ENCODE measurements at regions not wholly inside any gene's neighbourhood (a gene's known extent, or its start where the extent isn't known, plus 50 kb on each side); places are given as distances from the start of the nearest gene placed in this dataset.

DNA sequence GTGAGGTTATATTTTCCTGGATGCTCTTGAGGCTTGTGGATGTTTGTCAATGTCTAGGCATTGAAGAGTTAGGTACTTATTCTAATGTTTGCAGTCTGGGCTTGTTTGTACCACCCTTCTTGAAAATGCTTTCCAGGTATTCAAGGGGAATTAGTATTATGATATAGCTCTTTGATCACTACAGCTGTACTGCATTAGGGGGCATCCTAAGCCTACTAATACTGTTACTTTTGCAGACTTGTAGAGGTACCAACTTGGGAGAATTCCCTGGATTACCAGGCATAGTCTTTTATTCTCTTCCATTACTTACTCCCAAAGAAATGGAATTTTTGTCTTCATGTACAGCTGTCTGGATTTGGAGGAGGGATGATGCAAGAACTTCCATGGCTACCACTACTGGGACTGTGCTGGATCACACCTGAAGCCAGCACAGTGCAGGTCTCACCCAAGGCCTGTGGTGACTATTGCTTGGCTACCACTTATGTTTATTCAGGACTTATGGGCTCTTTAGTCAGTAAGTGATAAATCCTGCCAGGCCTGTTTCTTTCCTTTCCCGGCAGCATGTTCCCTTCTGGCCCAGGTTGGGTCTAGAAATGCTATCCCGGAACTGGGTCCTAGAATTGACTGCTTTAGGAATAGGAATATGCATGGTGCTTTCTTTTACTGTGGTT, 402.9 kb downstream of the IL20RB start:
- H3K36me3 ChIP-seq (replicated peaks) = no peaks in the 10 kb centered on the region
- H3K27me3 ChIP-seq (ENCODE audit: low read depth) = no peaks in the 10 kb centered on the region
- H3K9me3 ChIP-seq = no peaks in the 10 kb centered on the region
- H3K4me3 ChIP-seq = no peak overlapping the region
- no peak for DNase-seq (ENCODE audit: low spot score in 2 of 2)
- in situ Hi-C loops (cut with MboI; ENCODE audit: low sequenced_read_pairs) = no loop called here
- H3K4me1 ChIP-seq = no peaks in the 10 kb centered on the region

DNA sequence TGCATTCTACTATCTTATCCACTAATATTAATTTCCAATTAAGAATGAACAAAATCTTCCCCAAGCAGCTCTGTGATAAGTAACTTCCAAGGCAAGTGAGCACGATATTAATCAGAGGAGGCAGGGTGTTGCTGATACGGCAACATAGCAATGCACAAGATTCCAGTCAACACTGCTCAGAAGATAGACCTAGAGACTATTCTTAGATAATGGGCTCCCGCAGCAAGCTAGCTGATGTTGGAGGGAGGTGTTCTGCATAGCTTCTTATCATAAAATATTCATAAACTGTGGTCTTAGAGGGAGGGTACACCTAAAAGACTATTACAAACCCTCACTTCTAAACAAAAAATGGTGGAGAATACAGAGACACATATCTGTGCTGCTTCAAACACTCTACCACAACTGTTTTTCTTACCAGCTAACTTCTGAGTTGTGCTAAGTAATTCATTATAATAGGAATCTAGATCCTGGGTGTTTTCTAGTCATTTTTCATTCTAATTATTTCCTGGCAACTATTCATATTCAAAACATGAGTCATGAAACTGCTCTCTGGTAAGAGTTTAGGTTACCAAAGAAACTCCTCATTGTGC, 382.0 kb upstream of the SOX14 start:
- Histone ChIP-seq H3K36me3 (replicated peaks) (no peaks in the 10 kb centered on the region), H3K27me3 (ENCODE audit: low read depth) (no peaks in the 10 kb centered on the region), H3K4me1 (no peaks in the 10 kb centered on the region), H3K9me3 (no peaks in the 10 kb centered on the region), H3K4me3 (no peak overlapping the region)
- in situ Hi-C loops (cut with MboI; ENCODE audit: low sequenced_read_pairs) = no loop called here
- DNase-seq (ENCODE audit: low spot score in 2 of 2) = no peak

DNA sequence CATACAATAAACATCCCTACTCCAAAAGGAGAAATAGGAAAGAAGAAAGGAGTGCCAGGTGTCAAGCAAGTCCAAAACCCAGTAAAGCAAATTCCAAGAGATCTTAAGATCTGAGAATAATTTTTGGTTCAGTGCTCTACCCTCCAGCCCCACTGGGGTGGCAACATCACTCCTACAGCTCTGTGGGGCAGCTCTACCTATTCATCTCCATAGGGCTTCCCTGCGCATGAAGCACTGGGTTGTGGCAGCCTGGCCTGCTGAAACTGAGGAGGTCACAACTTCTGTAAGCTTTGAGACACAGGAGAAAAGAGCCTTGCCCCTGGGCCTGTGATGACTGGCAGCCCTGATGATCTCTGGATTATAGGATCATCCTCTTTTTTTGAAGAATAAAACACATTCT, 378.2 kb upstream of the SOX14 start:
- H3K9me3 ChIP-seq = no peaks in the 10 kb centered on the region
- H3K36me3 ChIP-seq (replicated peaks) = no peaks in the 10 kb centered on the region
- in situ Hi-C loops (cut with MboI; ENCODE audit: low sequenced_read_pairs) = no loop called here
- no peaks in the 10 kb centered on the region for H3K4me1 ChIP-seq
- no peak for DNase-seq (ENCODE audit: low spot score in 2 of 2)
- no peak overlapping the region for H3K4me3 ChIP-seq
- H3K27me3 ChIP-seq (ENCODE audit: low read depth) = no peaks in the 10 kb centered on the region

DNA sequence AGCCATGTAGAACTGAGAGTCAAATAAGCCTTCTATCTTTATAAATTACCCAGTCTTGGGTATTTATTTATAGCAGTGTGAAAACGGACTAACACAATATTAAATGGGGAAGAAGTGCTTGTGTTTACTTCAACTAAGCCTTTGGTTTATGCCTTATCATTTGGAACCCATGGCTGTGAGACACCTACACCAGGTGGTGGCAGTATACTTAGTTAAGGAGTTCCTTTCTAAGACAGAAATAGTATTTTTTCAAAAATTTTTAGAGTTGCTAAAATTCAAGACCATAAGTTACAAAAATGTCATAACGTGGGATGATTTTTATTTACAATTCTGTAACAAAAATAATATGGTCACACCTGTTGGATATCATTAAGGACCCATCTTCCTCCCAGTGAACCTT, 354.5 kb upstream of the SOX14 start:
- Histone ChIP-seq H3K4me1 (no peaks in the 10 kb centered on the region), H3K4me3 (no peak overlapping the region), H3K9me3 (no peaks in the 10 kb centered on the region), H3K36me3 (replicated peaks) (no peaks in the 10 kb centered on the region), H3K27me3 (ENCODE audit: low read depth) (no peaks in the 10 kb centered on the region)
- no peak for DNase-seq (ENCODE audit: low spot score in 2 of 2)
- in situ Hi-C loops (cut with MboI; ENCODE audit: low sequenced_read_pairs) = no loop called here

DNA sequence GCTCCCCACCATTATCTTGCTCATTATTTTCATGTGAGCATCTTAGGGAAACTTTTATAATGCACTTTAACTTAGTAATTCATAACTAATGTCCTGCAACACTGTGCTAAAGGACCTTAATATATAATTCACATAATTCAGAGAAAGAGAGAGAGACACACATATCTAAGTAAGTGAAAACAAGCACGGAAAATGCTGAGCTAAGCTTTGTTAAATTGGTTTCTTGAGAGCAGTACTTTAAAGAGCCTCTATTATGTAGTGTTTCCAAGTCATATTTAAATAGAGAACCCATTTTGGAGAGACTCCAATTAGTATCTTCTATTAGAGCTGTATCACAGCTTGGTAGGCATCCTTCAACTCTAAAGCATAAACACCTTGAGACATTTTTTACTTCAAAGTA, 354.1 kb upstream of the SOX14 start:
- no peak for DNase-seq (ENCODE audit: low spot score in 2 of 2)
- Histone ChIP-seq H3K36me3 (replicated peaks) (no peaks in the 10 kb centered on the region), H3K9me3 (no peaks in the 10 kb centered on the region), H3K4me3 (no peak overlapping the region), H3K27me3 (ENCODE audit: low read depth) (no peaks in the 10 kb centered on the region), H3K4me1 (no peaks in the 10 kb centered on the region)
- in situ Hi-C loops (cut with MboI; ENCODE audit: low sequenced_read_pairs) = no loop called here

DNA sequence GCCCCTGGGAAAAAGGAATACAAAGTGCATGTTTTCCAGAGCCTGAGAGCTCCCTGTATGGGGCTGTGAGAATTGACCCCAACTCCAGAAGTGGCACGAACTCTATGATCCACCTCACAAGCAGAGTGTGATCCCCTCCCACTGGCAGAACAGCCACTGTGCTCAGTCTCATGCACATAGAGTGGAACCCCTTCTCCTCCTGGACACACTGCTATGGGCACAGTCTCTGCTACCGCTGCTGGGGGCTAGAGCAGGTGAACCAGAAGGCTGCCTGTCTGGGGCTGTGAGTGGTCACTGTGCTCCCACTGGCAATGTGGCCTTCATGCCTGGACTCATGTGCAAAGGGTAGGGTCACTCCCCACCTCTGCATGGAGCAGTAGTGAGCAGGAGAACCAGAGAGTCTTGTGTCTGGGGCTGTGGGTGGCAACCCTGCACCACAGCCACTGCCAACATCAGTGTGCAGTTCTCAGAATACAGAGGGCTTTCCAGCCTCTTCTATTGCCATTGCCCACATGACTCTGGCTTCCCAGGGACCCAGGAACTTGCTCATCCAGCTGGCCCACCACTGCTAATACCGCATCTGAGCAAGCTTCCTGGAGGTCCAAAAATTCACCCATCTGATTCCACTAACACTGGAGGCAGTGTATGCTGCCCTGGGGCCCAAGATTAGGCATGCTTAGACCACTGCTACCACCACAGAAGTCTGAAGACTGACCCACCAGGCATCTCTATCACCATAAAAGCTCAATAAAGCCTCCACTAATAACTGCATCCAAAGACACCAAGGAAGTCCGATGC, 343.7 kb upstream of the SOX14 start:
- no peak overlapping the region for H3K4me3 ChIP-seq
- H3K27me3 ChIP-seq (ENCODE audit: low read depth) = no peaks in the 10 kb centered on the region
- no peaks in the 10 kb centered on the region for H3K36me3 ChIP-seq (replicated peaks)
- no peak for DNase-seq (ENCODE audit: low spot score in 2 of 2)
- H3K9me3 ChIP-seq = no peaks in the 10 kb centered on the region
- H3K4me1 ChIP-seq = no peaks in the 10 kb centered on the region
- in situ Hi-C loops (cut with MboI; ENCODE audit: low sequenced_read_pairs) = no loop called here

DNA sequence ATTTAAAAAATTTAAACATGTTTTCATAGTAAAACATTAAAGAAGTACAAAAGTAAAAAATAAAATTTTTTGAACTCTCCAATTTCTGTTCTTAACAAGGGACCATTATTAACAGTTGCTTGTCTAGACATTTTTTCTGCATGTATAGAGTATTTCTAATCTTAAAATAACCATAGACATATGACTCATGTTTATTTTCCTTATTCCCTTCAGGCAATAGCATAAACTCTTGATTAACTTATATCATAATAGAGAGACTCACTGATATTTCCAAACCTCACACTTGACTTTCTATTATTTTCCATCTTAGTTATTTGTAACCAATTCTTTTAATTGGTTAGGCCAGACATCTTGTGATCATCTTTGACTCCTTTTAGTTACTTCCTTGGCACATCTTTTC, 325.6 kb upstream of the SOX14 start:
- Histone ChIP-seq H3K4me3 (no peak overlapping the region), H3K27me3 (ENCODE audit: low read depth) (no peaks in the 10 kb centered on the region), H3K4me1 (no peaks in the 10 kb centered on the region), H3K36me3 (replicated peaks) (no peaks in the 10 kb centered on the region), H3K9me3 (no peaks in the 10 kb centered on the region)
- in situ Hi-C loops (cut with MboI; ENCODE audit: low sequenced_read_pairs) = no loop called here
- DNase-seq (ENCODE audit: low spot score in 2 of 2) = no peak

DNA sequence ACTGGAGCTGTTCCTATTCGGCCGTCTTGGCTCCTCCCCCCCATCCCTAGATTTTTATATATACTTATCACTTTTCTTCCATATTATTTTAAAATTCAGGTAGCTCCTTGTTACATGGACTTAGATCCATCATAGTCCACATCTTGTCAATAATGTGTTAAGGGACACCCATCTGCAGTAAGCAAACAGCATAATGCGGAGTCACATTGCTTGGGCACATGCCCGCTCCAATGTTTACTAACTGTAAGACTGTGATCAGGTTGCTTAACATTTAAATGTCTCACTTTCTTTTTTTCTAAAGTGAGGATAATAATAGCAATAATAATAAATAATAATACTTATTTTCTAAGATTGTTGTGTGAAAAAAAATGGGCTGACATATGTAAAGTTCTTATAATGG, 303.2 kb upstream of the SOX14 start:
- no peak for DNase-seq (ENCODE audit: low spot score in 2 of 2)
- in situ Hi-C loops (cut with MboI; ENCODE audit: low sequenced_read_pairs) = no loop called here

DNA sequence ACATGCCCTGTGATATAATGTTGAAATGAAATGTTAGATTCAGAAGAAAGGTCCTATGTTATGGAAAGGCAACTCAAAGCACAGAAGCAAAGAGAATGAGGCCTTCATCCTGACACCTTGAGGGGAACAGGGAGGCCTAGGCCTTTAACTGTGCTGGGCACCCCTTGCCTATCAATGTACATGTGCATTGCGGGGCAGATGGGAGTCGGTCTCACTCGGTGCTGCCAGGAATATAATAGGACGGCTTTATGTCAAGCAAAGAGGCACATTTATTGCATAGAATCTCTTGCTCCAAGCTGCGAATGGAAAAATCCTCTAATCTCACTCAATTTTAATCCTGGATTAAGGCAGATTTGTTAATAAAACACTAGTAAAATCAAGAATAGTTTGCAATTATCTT, 301.0 kb upstream of the SOX14 start:
- Histone ChIP-seq H3K27me3 (ENCODE audit: low read depth) (no peaks in the 10 kb centered on the region; the same call in 1 of the 2 replicates), H3K4me3 (no peak overlapping the region), H3K4me1 (no peaks in the 10 kb centered on the region), H3K9me3 (no peaks in the 10 kb centered on the region), H3K36me3 (replicated peaks) (no peaks in the 10 kb centered on the region)
- no peak for DNase-seq (ENCODE audit: low spot score in 2 of 2)
- in situ Hi-C loops (cut with MboI; ENCODE audit: low sequenced_read_pairs) = no loop called here

More for the DNA sequence above, 303.2 kb upstream of the SOX14 start:
- H3K4me3 ChIP-seq = no peak overlapping the region
- H3K9me3 ChIP-seq = no peaks in the 10 kb centered on the region
- no peaks in the 10 kb centered on the region for H3K4me1 ChIP-seq
- no peaks in the 10 kb centered on the region for H3K36me3 ChIP-seq (replicated peaks)
- no peaks in the 10 kb centered on the region for H3K27me3 ChIP-seq (ENCODE audit: low read depth)

DNA sequence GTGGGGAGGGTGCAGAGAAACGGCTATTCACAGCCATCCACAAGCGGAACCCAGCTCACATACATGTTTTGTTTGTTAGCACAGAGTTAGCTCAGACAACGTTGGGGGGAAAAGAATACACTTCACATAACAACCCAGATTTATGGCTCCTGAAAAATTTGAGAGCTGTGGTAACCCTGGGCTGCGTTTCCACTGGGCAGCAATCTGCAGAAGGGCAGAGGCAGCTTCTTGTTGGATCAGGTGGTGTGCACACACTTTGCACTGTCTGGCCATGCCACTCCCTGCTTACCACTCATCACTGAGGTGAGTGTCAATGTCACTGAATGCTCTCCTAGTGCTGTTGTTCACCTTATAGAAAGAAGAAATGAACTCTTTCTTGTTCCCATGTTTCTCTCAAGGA, 299.8 kb upstream of the SOX14 start:
- no peaks in the 10 kb centered on the region for H3K4me1 ChIP-seq
- in situ Hi-C loops (cut with MboI; ENCODE audit: low sequenced_read_pairs) = no loop called here
- H3K4me3 ChIP-seq = no peak overlapping the region
- no peaks in the 10 kb centered on the region for H3K9me3 ChIP-seq
- no peak for DNase-seq (ENCODE audit: low spot score in 2 of 2)
- no peaks in the 10 kb centered on the region for H3K36me3 ChIP-seq (replicated peaks)
- no peaks in the 10 kb centered on the region; the same call in 1 of the 2 replicates for H3K27me3 ChIP-seq (ENCODE audit: low read depth)

DNA sequence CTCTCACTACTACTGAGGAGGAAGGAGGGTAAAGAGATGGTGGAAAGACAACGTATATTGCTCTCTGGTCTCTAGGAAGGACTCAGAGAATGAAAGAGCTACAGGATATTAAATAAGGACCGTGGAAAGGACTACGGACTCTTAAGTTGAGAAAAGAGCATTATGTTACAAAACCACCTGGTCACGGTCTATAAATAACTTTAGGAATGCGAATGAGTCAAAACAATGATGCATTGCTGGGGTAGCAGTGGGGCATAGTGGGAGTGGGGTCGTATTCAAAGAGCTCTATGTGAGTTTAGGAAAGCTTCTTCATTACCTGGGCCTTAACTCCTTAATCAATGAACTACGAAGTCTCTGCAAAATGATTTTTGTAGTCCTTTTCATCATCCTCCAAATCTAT, 295.7 kb upstream of the SOX14 start:
- Histone ChIP-seq H3K9me3 (no peaks in the 10 kb centered on the region), H3K4me3 (no peak overlapping the region), H3K4me1 (no peaks in the 10 kb centered on the region), H3K36me3 (replicated peaks) (no peaks in the 10 kb centered on the region), H3K27me3 (ENCODE audit: low read depth) (no peaks in the 10 kb centered on the region; the same call in 1 of the 2 replicates)
- no peak for DNase-seq (ENCODE audit: low spot score in 2 of 2)
- in situ Hi-C loops (cut with MboI; ENCODE audit: low sequenced_read_pairs) = no loop called here

DNA sequence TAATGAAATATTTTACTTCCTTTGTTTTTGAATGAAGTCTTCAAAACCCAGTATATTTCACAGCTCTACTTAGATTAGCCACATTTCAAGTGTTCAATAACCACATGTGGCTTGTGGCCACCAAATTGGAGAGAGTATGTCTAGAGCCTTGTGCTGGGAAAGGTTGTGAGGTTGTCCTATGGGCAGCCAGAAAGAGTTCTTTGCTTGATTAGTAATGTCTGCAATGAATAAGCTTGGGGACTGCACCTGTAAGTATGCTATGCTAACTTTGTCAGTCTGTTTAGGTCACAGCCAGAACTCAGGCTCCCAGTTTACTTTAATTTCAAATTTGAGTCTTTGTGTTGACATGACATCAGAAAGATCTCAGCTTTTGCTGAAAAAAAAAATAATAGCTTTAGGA, 294.9 kb upstream of the SOX14 start:
- in situ Hi-C loops (cut with MboI; ENCODE audit: low sequenced_read_pairs) = no loop called here
- Histone ChIP-seq H3K27me3 (ENCODE audit: low read depth) (no peaks in the 10 kb centered on the region; the same call in 1 of the 2 replicates), H3K4me3 (no peak overlapping the region), H3K9me3 (no peaks in the 10 kb centered on the region), H3K36me3 (replicated peaks) (no peaks in the 10 kb centered on the region), H3K4me1 (no peaks in the 10 kb centered on the region)
- no peak for DNase-seq (ENCODE audit: low spot score in 2 of 2)

DNA sequence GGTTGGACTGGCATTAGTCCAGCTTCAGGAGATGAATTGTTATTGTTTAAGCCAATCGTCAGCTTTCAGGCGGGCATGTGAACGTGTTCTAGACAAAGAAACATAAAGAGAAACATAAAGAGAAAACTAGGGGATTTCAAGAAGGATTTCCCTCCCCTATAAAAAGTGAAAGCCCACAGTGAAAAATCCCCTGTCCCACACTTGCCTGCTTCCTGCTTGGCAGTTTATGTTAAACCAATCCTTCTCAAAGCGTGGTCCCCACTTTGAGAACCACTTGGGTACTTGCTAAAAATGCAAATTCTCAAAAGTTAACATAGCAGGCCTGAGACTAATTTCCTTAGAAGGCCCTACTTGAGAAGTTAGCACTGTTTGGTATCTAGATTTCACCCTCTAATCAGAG, 293.0 kb upstream of the SOX14 start:
- H3K4me1 ChIP-seq = no peaks in the 10 kb centered on the region
- no peaks in the 10 kb centered on the region for H3K9me3 ChIP-seq
- no peaks in the 10 kb centered on the region for H3K36me3 ChIP-seq (replicated peaks)
- no peak for DNase-seq (ENCODE audit: low spot score in 2 of 2)
- no peaks in the 10 kb centered on the region; the same call in 1 of the 2 replicates for H3K27me3 ChIP-seq (ENCODE audit: low read depth)
- in situ Hi-C loops (cut with MboI; ENCODE audit: low sequenced_read_pairs) = no loop called here
- H3K4me3 ChIP-seq = no peak overlapping the region

DNA sequence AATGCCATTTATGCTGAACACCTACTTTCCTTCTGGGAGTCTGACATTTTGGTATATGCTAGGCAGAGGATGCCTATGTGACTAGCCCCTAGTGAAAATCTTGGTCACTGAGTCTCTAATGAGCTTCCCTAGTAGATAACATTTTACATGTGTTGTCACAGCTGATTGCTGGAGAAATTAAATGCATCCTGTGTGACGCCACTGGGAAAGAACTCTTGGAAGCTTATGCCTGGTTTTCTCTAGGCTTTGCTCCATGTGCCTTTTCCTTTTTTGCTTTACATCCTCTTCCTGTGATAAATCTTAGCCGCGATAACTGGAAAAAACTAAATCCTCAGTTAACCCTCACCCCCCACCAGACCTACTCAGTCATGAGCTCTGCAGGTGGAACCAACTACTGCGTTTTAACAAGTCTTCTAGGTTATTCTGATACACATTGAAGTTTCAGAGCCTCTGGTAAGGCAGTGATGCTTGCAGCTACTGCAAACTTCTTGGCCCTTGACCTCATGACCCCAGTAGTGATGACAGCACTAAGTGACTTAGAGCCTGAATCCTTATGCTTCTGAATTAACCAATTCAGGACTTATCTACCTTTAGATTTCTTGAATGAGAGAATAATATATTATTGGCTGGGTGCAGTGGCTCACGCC, 292.4 kb upstream of the SOX14 start:
- Histone ChIP-seq H3K9me3 (no peaks in the 10 kb centered on the region), H3K4me1 (no peaks in the 10 kb centered on the region), H3K27me3 (ENCODE audit: low read depth) (no peaks in the 10 kb centered on the region; the same call in 1 of the 2 replicates), H3K4me3 (no peak overlapping the region), H3K36me3 (replicated peaks) (no peaks in the 10 kb centered on the region)
- DNase-seq (ENCODE audit: low spot score in 2 of 2) = no peak
- in situ Hi-C loops (cut with MboI; ENCODE audit: low sequenced_read_pairs) = no loop called here
